ENCODE measurements at regions not wholly inside any gene's neighbourhood (a gene's known extent, or its start where the extent isn't known, plus 50 kb on each side); places are given as distances from the start of the nearest gene placed in this dataset.

- Histone ChIP-seq H3K4me3 (ENCODE audit: low read depth in 1 of 2, low read length in 2 of 2) (no peak overlapping the region), H3K79me2 (ENCODE audit: insufficient read depth, low read length) (no peaks in the 10 kb centered on the region), H3K4me1 (ENCODE audit: insufficient read depth, low read length) (no peaks in the 10 kb centered on the region), H3K9me3 (ENCODE audit: insufficient read depth, low read length, severe bottlenecking) (no peaks in the 10 kb centered on the region), H3K4me2 (ENCODE audit: insufficient read depth, low read length) (no peak overlapping the region), H3K36me3 (ENCODE audit: insufficient read depth, low read length) (no peaks in the 10 kb centered on the region), H4K20me1 (ENCODE audit: insufficient read depth, low read length) (peaks cover 2% of the 10 kb centered on the region; the same call in 1 of the 2 replicates), H2AFZ (ENCODE audit: low read depth, low read length) (no peak overlapping the region), H3K27ac (ENCODE audit: low read length) (no peak overlapping the region), H3K9ac (ENCODE audit: low read depth, low read length) (no peak overlapping the region), H3K27me3 (ENCODE audit: insufficient read depth, low read length, poor library complexity) (no peaks in the 10 kb centered on the region)
- ATAC-seq (ENCODE audit: insufficient read depth, low read depth) (no peak), DNase-seq (no peak)
- TF ChIP-seq EZH2 (IDR thresholded peaks at IDR 0.05; ENCODE audit: borderline replicate concordance, low read depth, low read length, severe bottlenecking): no peak
- TF ChIP-seq, protein P1, sequence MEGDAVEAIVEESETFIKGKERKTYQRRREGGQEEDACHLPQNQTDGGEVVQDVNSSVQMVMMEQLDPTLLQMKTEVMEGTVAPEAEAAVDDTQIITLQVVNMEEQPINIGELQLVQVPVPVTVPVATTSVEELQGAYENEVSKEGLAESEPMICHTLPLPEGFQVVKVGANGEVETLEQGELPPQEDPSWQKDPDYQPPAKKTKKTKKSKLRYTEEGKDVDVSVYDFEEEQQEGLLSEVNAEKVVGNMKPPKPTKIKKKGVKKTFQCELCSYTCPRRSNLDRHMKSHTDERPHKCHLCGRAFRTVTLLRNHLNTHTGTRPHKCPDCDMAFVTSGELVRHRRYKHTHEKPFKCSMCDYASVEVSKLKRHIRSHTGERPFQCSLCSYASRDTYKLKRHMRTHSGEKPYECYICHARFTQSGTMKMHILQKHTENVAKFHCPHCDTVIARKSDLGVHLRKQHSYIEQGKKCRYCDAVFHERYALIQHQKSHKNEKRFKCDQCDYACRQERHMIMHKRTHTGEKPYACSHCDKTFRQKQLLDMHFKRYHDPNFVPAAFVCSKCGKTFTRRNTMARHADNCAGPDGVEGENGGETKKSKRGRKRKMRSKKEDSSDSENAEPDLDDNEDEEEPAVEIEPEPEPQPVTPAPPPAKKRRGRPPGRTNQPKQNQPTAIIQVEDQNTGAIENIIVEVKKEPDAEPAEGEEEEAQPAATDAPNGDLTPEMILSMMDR (IDR thresholded peaks at IDR 0.05; ENCODE audit: borderline replicate concordance, extremely low read depth, low read length, poor library complexity, severe bottlenecking): no peak
Observed at GRCh38 chr6:33957892-33958525, 154.2 kb upstream of the MLN start.

GRCh38 chr6:33957131-33957891 lies 153.5 kb upstream of the MLN start:
- no peak overlapping the region for H3K4me3 ChIP-seq (ENCODE audit: low read depth in 1 of 2, low read length in 2 of 2)
- no peak overlapping the region for H3K4me2 ChIP-seq (ENCODE audit: insufficient read depth, low read length)
- H3K9ac ChIP-seq (ENCODE audit: low read depth, low read length): no peak overlapping the region
- H2AFZ ChIP-seq (ENCODE audit: low read depth, low read length): no peak overlapping the region
- H3K4me1 ChIP-seq (ENCODE audit: insufficient read depth, low read length): no peaks in the 10 kb centered on the region
- H3K27me3 ChIP-seq (ENCODE audit: insufficient read depth, low read length, poor library complexity): no peaks in the 10 kb centered on the region
- no peaks in the 10 kb centered on the region for H3K36me3 ChIP-seq (ENCODE audit: insufficient read depth, low read length)
- no peaks in the 10 kb centered on the region for H3K79me2 ChIP-seq (ENCODE audit: insufficient read depth, low read length)
- H4K20me1 ChIP-seq (ENCODE audit: insufficient read depth, low read length): peaks cover 2% of the 10 kb centered on the region; the same call in 1 of the 2 replicates
- DNase-seq (no peak), ATAC-seq (ENCODE audit: insufficient read depth, low read depth) (no peak)
- no peak overlapping the region for H3K27ac ChIP-seq (ENCODE audit: low read length)
- TF ChIP-seq, protein P1 (IDR thresholded peaks at IDR 0.05; ENCODE audit: borderline replicate concordance, extremely low read depth, low read length, poor library complexity, severe bottlenecking): no peak
- TF ChIP-seq EZH2 (IDR thresholded peaks at IDR 0.05; ENCODE audit: borderline replicate concordance, low read depth, low read length, severe bottlenecking): no peak
- H3K9me3 ChIP-seq (ENCODE audit: insufficient read depth, low read length, severe bottlenecking): no peaks in the 10 kb centered on the region

GRCh38 chr6:33956206-33956605 lies 152.4 kb upstream of the MLN start:
- no peak overlapping the region for H2AFZ ChIP-seq (ENCODE audit: low read depth, low read length)
- DNase-seq: no peak
- peaks cover 2% of the 10 kb centered on the region; the same call in 1 of the 2 replicates for H4K20me1 ChIP-seq (ENCODE audit: insufficient read depth, low read length)
- H3K9me3 ChIP-seq (ENCODE audit: insufficient read depth, low read length, severe bottlenecking): no peaks in the 10 kb centered on the region
- TF ChIP-seq, protein P1 (IDR thresholded peaks at IDR 0.05; ENCODE audit: borderline replicate concordance, extremely low read depth, low read length, poor library complexity, severe bottlenecking): no peak
- TF ChIP-seq EZH2 (IDR thresholded peaks at IDR 0.05; ENCODE audit: borderline replicate concordance, low read depth, low read length, severe bottlenecking): no peak
- no peaks in the 10 kb centered on the region for H3K79me2 ChIP-seq (ENCODE audit: insufficient read depth, low read length)
- H3K4me1 ChIP-seq (ENCODE audit: insufficient read depth, low read length): no peaks in the 10 kb centered on the region
- no peak overlapping the region for H3K4me2 ChIP-seq (ENCODE audit: insufficient read depth, low read length)
- no peaks in the 10 kb centered on the region for H3K36me3 ChIP-seq (ENCODE audit: insufficient read depth, low read length)
- no peak overlapping the region for H3K27ac ChIP-seq (ENCODE audit: low read length)
- H3K9ac ChIP-seq (ENCODE audit: low read depth, low read length): no peak overlapping the region
- H3K4me3 ChIP-seq (ENCODE audit: low read depth in 1 of 2, low read length in 2 of 2): no peak overlapping the region
- no peaks in the 10 kb centered on the region for H3K27me3 ChIP-seq (ENCODE audit: insufficient read depth, low read length, poor library complexity)
- no peak for ATAC-seq (ENCODE audit: insufficient read depth, low read depth)

All from DND-41 (cell line).